ENCODE measurements at regions not wholly inside any gene's neighbourhood (a gene's known extent, or its start where the extent isn't known, plus 50 kb on each side); places are given as distances from the start of the nearest gene placed in this dataset.
"Not testable (repeated sequence)": the region's sequence is repeated elsewhere in the genome, so short reads cannot be mapped to it uniquely, and the experiment has no call there.

- no peak for TF ChIP-seq POLR2A (IDR thresholded peaks at IDR 0.05)
- TF ChIP-seq, protein P1, sequence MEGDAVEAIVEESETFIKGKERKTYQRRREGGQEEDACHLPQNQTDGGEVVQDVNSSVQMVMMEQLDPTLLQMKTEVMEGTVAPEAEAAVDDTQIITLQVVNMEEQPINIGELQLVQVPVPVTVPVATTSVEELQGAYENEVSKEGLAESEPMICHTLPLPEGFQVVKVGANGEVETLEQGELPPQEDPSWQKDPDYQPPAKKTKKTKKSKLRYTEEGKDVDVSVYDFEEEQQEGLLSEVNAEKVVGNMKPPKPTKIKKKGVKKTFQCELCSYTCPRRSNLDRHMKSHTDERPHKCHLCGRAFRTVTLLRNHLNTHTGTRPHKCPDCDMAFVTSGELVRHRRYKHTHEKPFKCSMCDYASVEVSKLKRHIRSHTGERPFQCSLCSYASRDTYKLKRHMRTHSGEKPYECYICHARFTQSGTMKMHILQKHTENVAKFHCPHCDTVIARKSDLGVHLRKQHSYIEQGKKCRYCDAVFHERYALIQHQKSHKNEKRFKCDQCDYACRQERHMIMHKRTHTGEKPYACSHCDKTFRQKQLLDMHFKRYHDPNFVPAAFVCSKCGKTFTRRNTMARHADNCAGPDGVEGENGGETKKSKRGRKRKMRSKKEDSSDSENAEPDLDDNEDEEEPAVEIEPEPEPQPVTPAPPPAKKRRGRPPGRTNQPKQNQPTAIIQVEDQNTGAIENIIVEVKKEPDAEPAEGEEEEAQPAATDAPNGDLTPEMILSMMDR (IDR thresholded peaks at IDR 0.05): no peak
- H3K4me1 ChIP-seq: no peaks in the 10 kb centered on the region
- intact Hi-C loops (cut with DNase I): no loop called here
- H3K27me3 ChIP-seq: no peaks in the 10 kb centered on the region
- no peaks in the 10 kb centered on the region for H3K36me3 ChIP-seq
- no peak overlapping the region for H3K27ac ChIP-seq
- H3K9me3 ChIP-seq: no peaks in the 10 kb centered on the region
- no peak for DNase-seq
- H3K4me3 ChIP-seq: no peak overlapping the region
Measured at GRCh38 chr6:141521440-141521839, 611.3 kb upstream of the GJE1 start.

DNA sequence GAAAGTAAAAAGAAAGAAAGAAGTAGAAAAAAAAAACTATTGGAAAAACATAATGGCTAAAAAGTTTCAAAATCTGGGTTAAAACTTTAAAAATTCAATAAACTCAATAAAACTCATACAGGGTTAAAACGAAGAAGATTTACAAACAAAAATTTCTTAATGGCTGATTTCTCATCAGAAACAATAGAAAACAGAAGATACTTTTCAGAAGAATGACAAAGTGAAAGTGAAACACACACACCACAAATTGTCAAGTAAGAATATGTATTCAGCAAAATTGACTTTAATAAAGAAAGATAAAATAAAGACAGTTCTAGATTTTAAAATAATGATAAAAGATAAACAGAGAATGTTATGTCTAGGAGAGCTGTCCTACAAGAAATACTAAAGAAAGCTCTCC is 618.9 kb upstream of the GJE1 start:
- 43 to 48% methylated on average over 1 of the region's 1 CpG for WGBS, 2 donors
- no peak overlapping the region for H3K27ac ChIP-seq
- no peak for DNase-seq
- no peaks in the 10 kb centered on the region for H3K9me3 ChIP-seq
- H3K36me3 ChIP-seq: no peaks in the 10 kb centered on the region
- H3K4me1 ChIP-seq: no peaks in the 10 kb centered on the region
- TF ChIP-seq, protein P1 (IDR thresholded peaks at IDR 0.05): no peak
- TF ChIP-seq POLR2A (IDR thresholded peaks at IDR 0.05): no peak
- intact Hi-C loops (cut with DNase I): no loop called here
- no peak overlapping the region for H3K4me3 ChIP-seq
- H3K27me3 ChIP-seq: no peaks in the 10 kb centered on the region

DNA sequence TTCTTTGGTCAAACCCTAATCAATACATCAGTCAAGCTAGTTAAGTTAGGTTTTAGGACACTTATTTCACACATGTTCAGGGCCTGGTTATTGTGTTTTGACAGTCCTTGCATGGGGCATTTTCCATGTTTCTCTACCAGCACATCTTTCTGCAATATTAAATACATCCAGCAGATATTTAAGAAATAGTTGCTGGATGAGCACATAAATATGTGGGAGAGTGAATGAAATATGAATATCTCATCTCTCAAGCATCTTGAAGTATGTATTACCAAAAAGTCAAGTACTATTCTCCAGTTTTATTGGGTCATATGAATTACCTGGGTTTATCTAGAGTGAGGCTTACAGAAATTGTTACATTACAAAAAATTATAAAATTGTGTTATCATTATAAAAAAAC is 621.9 kb upstream of the GJE1 start:
- H3K27ac ChIP-seq: no peak overlapping the region
- intact Hi-C loops (cut with DNase I): no loop called here
- DNase-seq: no peak
- H3K36me3 ChIP-seq: no peaks in the 10 kb centered on the region
- H3K4me1 ChIP-seq: no peaks in the 10 kb centered on the region
- TF ChIP-seq POLR2A (IDR thresholded peaks at IDR 0.05): no peak
- TF ChIP-seq, protein P1 (IDR thresholded peaks at IDR 0.05): no peak
- H3K27me3 ChIP-seq: no peaks in the 10 kb centered on the region
- H3K9me3 ChIP-seq: peaks cover 0 to 9% (median 5%) of the 10 kb centered on the region in 3 donors
- no peak overlapping the region for H3K4me3 ChIP-seq

GRCh38 chr6:141506062-141506461 is 626.7 kb upstream of the GJE1 start:
- DNase-seq; intact Hi-C loops (cut with DNase I): not testable (repeated sequence)
- WGBS, 2 donors: 88 to 90% methylated on average over 1 of the region's 1 CpG

GRCh38 chr6:141504318-141504717 is 628.4 kb upstream of the GJE1 start:
- H3K27me3 ChIP-seq; H3K4me3 ChIP-seq; intact Hi-C loops (cut with DNase I); H3K4me1 ChIP-seq; H3K27ac ChIP-seq; H3K36me3 ChIP-seq; DNase-seq: not testable (repeated sequence)
- 83 to 100% methylated on average over 1 of the region's 1 CpG for WGBS, 2 donors
- H3K9me3 ChIP-seq: peaks cover 0 to 13% (median 5%) of the 10 kb centered on the region in 3 donors

More at GRCh38 chr6:141506062-141506461, 626.7 kb upstream of the GJE1 start:
- H3K4me3 ChIP-seq, H3K4me1 ChIP-seq, H3K36me3 ChIP-seq, H3K27me3 ChIP-seq, H3K27ac ChIP-seq: not testable (repeated sequence)
- peaks cover 0 to 13% (median 5%) of the 10 kb centered on the region in 3 donors for H3K9me3 ChIP-seq

DNA sequence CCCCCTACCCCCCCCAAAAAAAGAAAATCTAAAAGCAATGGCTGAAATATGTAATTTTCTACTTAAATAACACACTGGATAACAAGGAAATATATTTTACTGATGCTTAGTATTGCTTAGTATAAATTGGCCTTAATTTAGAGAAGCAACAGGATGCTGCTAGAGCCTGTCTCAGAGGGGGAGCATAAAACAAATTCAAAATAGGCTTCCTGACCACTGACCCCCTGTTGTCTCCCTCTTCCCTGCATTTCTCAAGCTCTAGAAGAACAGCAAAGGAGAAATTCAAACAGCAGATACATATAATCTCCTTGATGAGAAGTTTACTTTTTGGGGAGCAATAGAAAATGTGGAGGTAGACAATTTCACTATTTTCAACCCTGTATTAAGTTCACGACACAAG is 631.1 kb upstream of the GJE1 start:
- H3K36me3 ChIP-seq: no peaks in the 10 kb centered on the region
- no peak overlapping the region for H3K27ac ChIP-seq
- peaks cover 0 to 12% (median 5%) of the 10 kb centered on the region in 3 donors for H3K9me3 ChIP-seq
- TF ChIP-seq, protein P1 (IDR thresholded peaks at IDR 0.05): no peak
- no peak for TF ChIP-seq POLR2A (IDR thresholded peaks at IDR 0.05)
- intact Hi-C loops (cut with DNase I): no loop called here
- WGBS, 2 donors: 70 to 95% methylated on average over 1 of the region's 1 CpG
- H3K4me1 ChIP-seq: no peaks in the 10 kb centered on the region
- H3K4me3 ChIP-seq: no peak overlapping the region
- no peak for DNase-seq
- H3K27me3 ChIP-seq: no peaks in the 10 kb centered on the region
